GM12878 (cell line): ENCODE measurements at regions not wholly inside any gene's neighbourhood (a gene's known extent, or its start where the extent isn't known, plus 50 kb on each side); places are given as distances from the start of the nearest gene placed in this dataset.

Experiments used
- ATAC-seq: fragments of 200-7000 bp; cut with Tn5 transposase; 3 replicates; pipeline ENCODE4 v1.9.1; 2020; ENCODE audit warnings: mild to moderate bottlenecking, moderate library complexity
- BruUV-seq: library from RNA; stranded (reverse); fragments of 400-500 nt; replicated peaks from 2 replicates; lab custom pipeline; 2021; lab: Mats Ljungman, UMichigan
- CTCF ChIA-PET: fragments of 300-600 bp; sonication (Branson Sonifier 250); formaldehyde crosslinking; extraction: SDS; loops from one replicate; lab custom pipeline; 2021; ENCODE audit warnings: inconsistent platforms; lab: Yijun Ruan, JAX
- POLR2A ChIA-PET: fragments of 350-600 bp; formaldehyde crosslinking; extraction: SDS; loops from one replicate; lab custom pipeline; 2021; ENCODE audit warnings: inconsistent platforms; lab: Charles Lee
- RAD21 ChIA-PET: fragments of 300-600 bp; sonication (Branson Sonifier 250); formaldehyde crosslinking; loops from one replicate; lab custom pipeline; 2023; ENCODE audit warnings: antibody characterized with exemption; ENCODE audit not compliant: unreplicated experiment; lab: Charles Lee
- SMC1A ChIA-PET: fragments of 300-600 bp; sonication (Branson Sonifier 250); formaldehyde crosslinking; loops from one replicate; lab custom pipeline; 2023; ENCODE audit not compliant: unreplicated experiment, uncharacterized antibody; lab: Charles Lee
- DNase-seq: peaks from one replicate; pipeline ENCODE4 v3.0.0-alpha.2; 2011; ENCODE audit warnings: low read depth, low spot score
- FAIRE-seq: peaks from 3 replicates; lab custom pipeline; 2011; peaks lifted over from hg19 to GRCh38; lab: Jason Lieb, UNC
- H2AFZ ChIP-seq: 2 replicates; pipeline ENCODE4 v1.6.0; 2011; ENCODE audit warnings: low read depth, low read length, control low read depth; ENCODE audit not compliant: control insufficient read depth
- H3K27ac ChIP-seq: 2 replicates; pipeline ENCODE4 v1.5.1; 2011; ENCODE audit warnings: control low read depth; ENCODE audit not compliant: control insufficient read depth, insufficient read depth
- H3K27me3 ChIP-seq, 2 experiments: replicated peaks in 1 of 2; 2 replicates each; pipeline versions ENCODE4 v1.6.0 to v1.6.1; 2011; ENCODE audit warnings: low read length in 1 of 2; ENCODE audit not compliant: control insufficient read depth in 2 of 2, insufficient read depth in 2 of 2
- H3K36me3 ChIP-seq, 2 experiments: 2 replicates each; pipeline ENCODE4 v1.5.1; 2011; ENCODE audit warnings: low read length in 1 of 2; ENCODE audit not compliant: control insufficient read depth in 2 of 2, insufficient read depth in 2 of 2
- H3K4me1 ChIP-seq: 2 replicates; pipeline ENCODE4 v1.6.1; 2011; ENCODE audit warnings: mild to moderate bottlenecking, low read length, moderate library complexity, mixed read lengths; ENCODE audit not compliant: control insufficient read depth, insufficient read depth
- H3K4me2 ChIP-seq: 2 replicates; pipeline ENCODE4 v1.6.0; 2011; ENCODE audit warnings: control low read depth; ENCODE audit not compliant: control insufficient read depth, insufficient read depth
- H3K4me3 ChIP-seq: fragments of 200-600 bp; sonication (generic); 2 replicates; pipeline ENCODE4 v1.5.1; 2016
- H3K79me2 ChIP-seq: 2 replicates; pipeline ENCODE4 v1.6.0; 2011; ENCODE audit warnings: low read length; ENCODE audit not compliant: control insufficient read depth, insufficient read depth
- H3K9ac ChIP-seq: 2 replicates; pipeline ENCODE4 v1.8.0; 2011; ENCODE audit warnings: low read length, control low read depth, mixed read lengths; ENCODE audit not compliant: control insufficient read depth, insufficient read depth
- H3K9me3 ChIP-seq: replicated peaks from 3 replicates; pipeline ENCODE4 v1.5.1; 2011; ENCODE audit warnings: mild to moderate bottlenecking, low read length; ENCODE audit not compliant: control insufficient read depth, insufficient read depth
- H4K20me1 ChIP-seq: 2 replicates; pipeline ENCODE4 v1.6.0; 2011; ENCODE audit not compliant: control insufficient read depth, insufficient read depth
- ATF2 ChIP-seq: IDR thresholded peaks from 2 replicates; pipeline ENCODE4 v1.6.1; 2012; ENCODE audit warnings: low read length, inconsistent platforms
- BCLAF1 ChIP-seq: fragments of 450-650 bp; IDR thresholded peaks from 2 replicates; pipeline ENCODE4 v1.6.1; 2017; ENCODE audit warnings: antibody characterized with exemption, mild to moderate bottlenecking, moderate library complexity
- CBFB ChIP-seq: IDR thresholded peaks from 2 replicates; pipeline ENCODE4 v1.6.1; 2016; ENCODE audit warnings: antibody characterized with exemption, low read depth
- CREB1 ChIP-seq: IDR thresholded peaks from 2 replicates; pipeline ENCODE4 v1.6.1; 2012; ENCODE audit warnings: low read depth, mild to moderate bottlenecking, inconsistent platforms
- E2F8 ChIP-seq: fragments of 450-650 bp; IDR thresholded peaks from 2 replicates; pipeline ENCODE4 v1.6.1; 2018; ENCODE audit warnings: mild to moderate bottlenecking, low read depth, moderate library complexity; ENCODE audit not compliant: partially characterized antibody
- IKZF1 ChIP-seq: fragments of 450-650 bp; conservative IDR thresholded peaks from 2 replicates; pipeline ENCODE4 v1.6.1; 2017; ENCODE audit warnings: antibody characterized with exemption, mild to moderate bottlenecking
- IRF3 ChIP-seq: fragments of 450-650 bp; IDR thresholded peaks from 2 replicates; pipeline ENCODE4 v1.6.1; 2014; ENCODE audit warnings: mild to moderate bottlenecking
- IRF4 ChIP-seq: IDR thresholded peaks from 2 replicates; pipeline ENCODE4 v1.6.1; 2011; ENCODE audit warnings: low read depth, low read length
- MEF2B ChIP-seq: fragments of 450-650 bp; IDR thresholded peaks from 2 replicates; pipeline ENCODE4 v1.6.1; 2018; ENCODE audit warnings: mild to moderate bottlenecking, moderate library complexity; ENCODE audit not compliant: partially characterized antibody, poor library complexity, severe bottlenecking
- POLR2AphosphoS2 ChIP-seq: IDR thresholded peaks from 2 replicates; pipeline ENCODE4 v1.6.1; 2011; ENCODE audit warnings: low read depth, mild to moderate bottlenecking, low read length, improper control_type of control experiment, moderate library complexity
- SMARCA5 ChIP-seq: fragments of 450-650 bp; IDR thresholded peaks from 2 replicates; pipeline ENCODE4 v1.6.1; 2017; ENCODE audit warnings: mild to moderate bottlenecking
- SP1 ChIP-seq: IDR thresholded peaks from one replicate; pipeline ENCODE4 v1.6.1; 2011; ENCODE audit warnings: low read depth, low read length
- TCF3 ChIP-seq: IDR thresholded peaks from 2 replicates; pipeline ENCODE4 v1.6.1; 2012; ENCODE audit warnings: low read depth, mild to moderate bottlenecking, low read length, borderline replicate concordance; ENCODE audit not compliant: insufficient read depth
- ZBTB4 ChIP-seq: fragments of 450-650 bp; formaldehyde crosslinking; IDR thresholded peaks from 2 replicates; pipeline ENCODE4 v1.4.0; 2022; ENCODE audit warnings: mild to moderate bottlenecking, moderate library complexity
- WGBS: methylation state at CpG from one replicate; pipeline ENCODE4 v1.1.6; 2016; ENCODE audit warnings: low lambda C conversion rate; ENCODE audit not compliant: insufficient replicate concordance, insufficient coverage; ENCODE audit errors: missing lambda C conversion rate; 5-methylcytosine and 5-hydroxymethylcytosine counted together
- in situ Hi-C: fragments of 300-500 bp; cut with MboI; formaldehyde crosslinking; loops from 9 replicates; pipeline ENCODE4 v1.14.3; 2018; ENCODE audit warnings: mixed read lengths
- intact Hi-C: fragments of 100-400 bp; cut with micrococcal nuclease; formaldehyde crosslinking; loops from one replicate; pipeline ENCODE4 v1.14.2; 2022; ENCODE audit not compliant: unreplicated experiment

- no peaks in the 10 kb centered on the region for H4K20me1 ChIP-seq
- ChIA-PET SMC1A (interaction anchor here (0.7 to 1.4 kb wide), 2 partner anchors 22 to 197 kb away, joined by 3 to 5 read pairs; no protein-coding TSS in a partner anchor), POLR2A (no interaction called here), CTCF (interaction anchor here (0.9 to 1.6 kb wide), 2 partner anchors 10 to 22 kb away, joined by 5 read pairs; no protein-coding TSS in a partner anchor), RAD21 (no interaction called here)
- WGBS: 83% methylated on average over 5 of the region's 5 CpGs
- no peaks in the 10 kb centered on the region for H3K36me3 ChIP-seq
- in situ Hi-C loops (no loop called here), intact Hi-C loops (no loop called here)
- no TSS peak for BruUV-seq
- no peaks in the 10 kb centered on the region; a peak in 1 of 4 replicates for H3K27me3 ChIP-seq
- no peaks in the 10 kb centered on the region for H3K79me2 ChIP-seq
- FAIRE-seq (no peak), ATAC-seq (no peak), DNase-seq (no peak)
- H3K27ac ChIP-seq: no peak overlapping the region
- H2AFZ ChIP-seq: no peak overlapping the region
- H3K4me3 ChIP-seq: no peak overlapping the region
- H3K4me2 ChIP-seq: no peak overlapping the region
- peaks cover 15% of the 10 kb centered on the region; the same call in 1 of the 2 replicates for H3K4me1 ChIP-seq
- H3K9me3 ChIP-seq: no peaks in the 10 kb centered on the region
- no peak overlapping the region for H3K9ac ChIP-seq
- TF ChIP-seq POLR2AphosphoS2 (no peak), SMARCA5 (no peak), CBFB (no peak), BCLAF1 (no peak), ZBTB4 (no peak), CREB1 (no peak), ATF2 (no peak), MEF2B (no peak), IRF3 (no peak), IRF4 (no peak), TCF3 (no peak), E2F8 (no peak), IKZF1 (no peak), SP1 (no peak)
Measured at GRCh38 chr11:112565551-112565950, 304.9 kb upstream of the PLET1 start.
